SK-N-SH (cell line): ENCODE measurements at regions not wholly inside any gene's neighbourhood (a gene's known extent, or its start where the extent isn't known, plus 50 kb on each side); places are given as distances from the start of the nearest gene placed in this dataset.

Experiments
- CTCF ChIA-PET: fragments of 300-600, 350-600 bp; formaldehyde crosslinking; extraction: SDS; loops from one replicate; lab custom pipeline; 2021; lab: Yijun Ruan, JAX
- POLR2A ChIA-PET: fragments of 350-600 bp; sonication (Branson Sonifier 250); formaldehyde crosslinking; extraction: SDS; loops from one replicate; lab custom pipeline; 2020; ENCODE audit warnings: antibody characterized with exemption, inconsistent platforms; lab: Yijun Ruan, JAX
- DNase-seq: peaks from one replicate; pipeline ENCODE4 v3.0.0; 2012
- H2AFZ ChIP-seq: fragments of 200-600 bp; sonication (generic); 2 replicates; pipeline ENCODE4 v1.8.1; 2016; ENCODE audit warnings: antibody characterized with exemption, mild to moderate bottlenecking, low read depth
- H3F3A ChIP-seq: fragments of 200-600 bp; sonication (generic); replicated peaks from 2 replicates; pipeline ENCODE3; 2016; ENCODE audit warnings: antibody characterized with exemption, mild to moderate bottlenecking; ENCODE audit not compliant: insufficient read depth
- H3K27ac ChIP-seq, 2 experiments: fragments of 200-500 bp in 1 of 2; fragments of 200-600 bp in 1 of 2; sonication (Bioruptor generic) in 1 of 2; sonication (generic), shearing (Covaris generic) in 1 of 2; 2 replicates each; pipeline versions ENCODE4 v1.5.1 to v1.6.1; 2014 to 2016; ENCODE audit warnings: low read depth in 2 of 2, inconsistent platforms in 1 of 2, low read length in 1 of 2, mild to moderate bottlenecking in 1 of 2, mixed read lengths in 1 of 2
- H3K27me3 ChIP-seq: fragments of 200-600 bp; sonication (generic), shearing (Covaris generic); 2 replicates; pipeline ENCODE4 v1.6.1; 2016; ENCODE audit warnings: mixed run types; ENCODE audit not compliant: insufficient read depth
- H3K36me3 ChIP-seq, 2 experiments: fragments of 200-500 bp in 1 of 2; fragments of 200-600 bp in 1 of 2; sonication (Bioruptor generic) in 1 of 2; sonication (generic) in 1 of 2; replicated peaks in 1 of 2; 2 replicates each; pipeline versions ENCODE3 to v1.5.1; 2014 to 2016; ENCODE audit warnings: low read length in 1 of 2, mild to moderate bottlenecking in 1 of 2; ENCODE audit not compliant: insufficient read depth in 2 of 2, control insufficient read depth in 1 of 2
- H3K4me1 ChIP-seq, 2 experiments: fragments of 200-500 bp in 1 of 2; fragments of 200-600 bp in 1 of 2; sonication (Bioruptor generic) in 1 of 2; sonication (generic), shearing (Covaris generic) in 1 of 2; 2 replicates each; pipeline versions ENCODE4 v1.5.1 to v1.6.1; 2014 to 2016; ENCODE audit warnings: low read depth in 1 of 2, low read length in 1 of 2, mixed run types in 1 of 2; ENCODE audit not compliant: insufficient read depth in 2 of 2, control insufficient read depth in 1 of 2
- H3K4me2 ChIP-seq: fragments of 200-600 bp; sonication (generic), shearing (Covaris generic); 2 replicates; pipeline ENCODE4 v1.6.1; 2017; ENCODE audit warnings: mixed run types
- H3K4me3 ChIP-seq, 2 experiments: fragments of 200-500 bp in 1 of 2; fragments of 200-600 bp in 1 of 2; sonication (Bioruptor generic) in 1 of 2; sonication (generic), shearing (Covaris generic) in 1 of 2; 2 replicates each; pipeline versions ENCODE4 v1.5.1 to v1.8.1; 2014 to 2016; ENCODE audit warnings: low read depth in 2 of 2, inconsistent platforms in 1 of 2, low read length in 1 of 2, mild to moderate bottlenecking in 1 of 2, mixed read lengths in 1 of 2, moderate library complexity in 1 of 2
- H3K79me2 ChIP-seq: fragments of 200-600 bp; sonication (generic); 2 replicates; pipeline ENCODE4 v1.8.1; 2017; ENCODE audit warnings: mild to moderate bottlenecking; ENCODE audit not compliant: insufficient read depth
- H3K9ac ChIP-seq: fragments of 200-600 bp; sonication (generic); 2 replicates; pipeline ENCODE4 v1.6.1; 2017; ENCODE audit warnings: mixed run types
- H3K9me2 ChIP-seq: fragments of 200-600 bp; sonication (generic); 2 replicates; pipeline ENCODE4 v1.6.1; 2017; ENCODE audit warnings: mixed run types
- H3K9me3 ChIP-seq: fragments of 200-600 bp; sonication (generic); 2 replicates; pipeline ENCODE4 v1.6.1; 2017; ENCODE audit warnings: mixed run types, mild to moderate bottlenecking, moderate library complexity
- H4K20me1 ChIP-seq: fragments of 200-600 bp; sonication (generic); 2 replicates; pipeline ENCODE4 v1.6.1; 2017; ENCODE audit warnings: mild to moderate bottlenecking, mixed run types; ENCODE audit not compliant: insufficient read depth
- CHD2 ChIP-seq: fragments of 150-350 bp; IDR thresholded peaks from 2 replicates; pipeline ENCODE4 v1.6.1; 2018; ENCODE audit warnings: low read length; ENCODE audit not compliant: partially characterized antibody
- CTCF ChIP-seq: fragments of 200-600 bp; sonication (generic); IDR thresholded peaks from 2 replicates; pipeline ENCODE4 v1.6.1; 2017; ENCODE audit warnings: antibody characterized with exemption, mild to moderate bottlenecking, moderate library complexity
- FOXJ3 ChIP-seq: sonication (generic); formaldehyde crosslinking; IDR thresholded peaks from 2 replicates; pipeline ENCODE4 v1.5.1; 2020; ENCODE audit warnings: mild to moderate bottlenecking, missing genetic modification reagents
- PBX3 ChIP-seq: IDR thresholded peaks from 2 replicates; pipeline ENCODE4; 2012
- RAD21 ChIP-seq: IDR thresholded peaks from 2 replicates; pipeline ENCODE4 v1.6.1; 2012; ENCODE audit warnings: mild to moderate bottlenecking, low read length
- RCOR1 ChIP-seq: fragments of 150-350 bp; IDR thresholded peaks from 2 replicates; pipeline ENCODE4 v1.6.1; 2017; ENCODE audit warnings: antibody characterized with exemption, low read length
- REST ChIP-seq: IDR thresholded peaks from 2 replicates; pipeline ENCODE4 v1.6.1; 2012; ENCODE audit warnings: mild to moderate bottlenecking, low read depth, low read length, moderate library complexity
- RFX5 ChIP-seq: IDR thresholded peaks from 2 replicates; pipeline ENCODE4 v1.6.1; 2012; ENCODE audit warnings: mild to moderate bottlenecking, improper control_type of control experiment, low read length
- SMC3 ChIP-seq: IDR thresholded peaks from 2 replicates; pipeline ENCODE4 v1.6.1; 2012; ENCODE audit warnings: low read depth, low read length, improper control_type of control experiment
- TAF1 ChIP-seq: IDR thresholded peaks from 2 replicates; pipeline ENCODE4 v1.6.1; 2012; ENCODE audit warnings: low read depth, mild to moderate bottlenecking, low read length, moderate library complexity, borderline replicate concordance
- TCF12 ChIP-seq: IDR thresholded peaks from 2 replicates; pipeline ENCODE4 v1.4.0; 2012
- TEAD4 ChIP-seq: IDR thresholded peaks from 2 replicates; pipeline ENCODE4 v1.4.0; 2012; ENCODE audit warnings: mild to moderate bottlenecking, borderline replicate concordance; ENCODE audit not compliant: insufficient read depth
- USF1 ChIP-seq: IDR thresholded peaks from 2 replicates; pipeline ENCODE4 v1.4.0; 2012; ENCODE audit warnings: low read depth, borderline replicate concordance
- WGBS: methylation state at CpG from one replicate; pipeline ENCODE4 v1.1.6; 2017; ENCODE audit warnings: low lambda C conversion rate; 5-methylcytosine and 5-hydroxymethylcytosine counted together

- TF ChIP-seq CTCF, result no peak
- TF ChIP-seq RCOR1, result no peak
- no peak for TF ChIP-seq PBX3
- no peak for TF ChIP-seq SMC3
- TF ChIP-seq TEAD4, result no peak
- no peak for TF ChIP-seq CHD2
- TF ChIP-seq REST, result no peak
- TF ChIP-seq FOXJ3 (CRISPR knock-in tag), result no peak
- no peak for TF ChIP-seq TAF1
Measured at GRCh38 chr4:163070023-163070422, 96.7 kb downstream of the NAF1 start (continued).

GRCh38 chr4:163063891-163064290 lies 102.8 kb downstream of the NAF1 start:
- TF ChIP-seq USF1, result no peak
- TF ChIP-seq TCF12, result no peak
- TF ChIP-seq RFX5, result no peak
- no peak for TF ChIP-seq RAD21
- no peak for TF ChIP-seq TEAD4
- Histone ChIP-seq H3K4me3 (no peak overlapping the region), H3K36me3 (no peaks in the 10 kb centered on the region), H3F3A (no peaks in the 10 kb centered on the region), H3K9ac (no peak overlapping the region), H3K79me2 (no peaks in the 10 kb centered on the region), H2AFZ (no peak overlapping the region), H3K4me1 (no peaks in the 10 kb centered on the region), H3K9me3 (no peaks in the 10 kb centered on the region), H3K9me2 (no peaks in the 10 kb centered on the region), H3K27ac (no peak overlapping the region), H3K4me2 (no peak overlapping the region), H4K20me1 (no peaks in the 10 kb centered on the region), H3K27me3 (no peaks in the 10 kb centered on the region)
- POLR2A ChIA-PET, result no interaction called here
- CTCF ChIA-PET, result no interaction called here
- DNase-seq, result no peak
- WGBS, result 69% methylated on average over 3 of the region's 3 CpGs
